Omental fat pad (tissue), 3 donors: ENCODE measurements at regions not wholly inside any gene's neighbourhood (a gene's known extent, or its start where the extent isn't known, plus 50 kb on each side); places are given as distances from the start of the nearest gene placed in this dataset.

ENCODE experiments used
- ATAC-seq: fragments of 150-250 bp; one replicate; pipeline ENCODE4 v1.9.1; 2016; ENCODE audit warnings: mild to moderate bottlenecking, moderate library complexity; ENCODE audit not compliant: low FRiP score
- DNase-seq: peaks from one replicate; pipeline ENCODE4 v3.0.0-alpha.2; 2019; ENCODE audit warnings: low spot score
- TF ChIP-seq, protein P1 (sequence below), 3 donors: fragments of 450-650 bp; IDR thresholded peaks; one replicate each; pipeline ENCODE4 v1.5.1; 2016 to 2017; ENCODE audit warnings: antibody characterized with exemption in 3 of 3, mild to moderate bottlenecking in 3 of 3, moderate library complexity in 2 of 3

GRCh38 chr4:181860157-181860556, 383.0 kb upstream of the TENM3 start:
- TF ChIP-seq, protein P1, sequence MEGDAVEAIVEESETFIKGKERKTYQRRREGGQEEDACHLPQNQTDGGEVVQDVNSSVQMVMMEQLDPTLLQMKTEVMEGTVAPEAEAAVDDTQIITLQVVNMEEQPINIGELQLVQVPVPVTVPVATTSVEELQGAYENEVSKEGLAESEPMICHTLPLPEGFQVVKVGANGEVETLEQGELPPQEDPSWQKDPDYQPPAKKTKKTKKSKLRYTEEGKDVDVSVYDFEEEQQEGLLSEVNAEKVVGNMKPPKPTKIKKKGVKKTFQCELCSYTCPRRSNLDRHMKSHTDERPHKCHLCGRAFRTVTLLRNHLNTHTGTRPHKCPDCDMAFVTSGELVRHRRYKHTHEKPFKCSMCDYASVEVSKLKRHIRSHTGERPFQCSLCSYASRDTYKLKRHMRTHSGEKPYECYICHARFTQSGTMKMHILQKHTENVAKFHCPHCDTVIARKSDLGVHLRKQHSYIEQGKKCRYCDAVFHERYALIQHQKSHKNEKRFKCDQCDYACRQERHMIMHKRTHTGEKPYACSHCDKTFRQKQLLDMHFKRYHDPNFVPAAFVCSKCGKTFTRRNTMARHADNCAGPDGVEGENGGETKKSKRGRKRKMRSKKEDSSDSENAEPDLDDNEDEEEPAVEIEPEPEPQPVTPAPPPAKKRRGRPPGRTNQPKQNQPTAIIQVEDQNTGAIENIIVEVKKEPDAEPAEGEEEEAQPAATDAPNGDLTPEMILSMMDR (IDR thresholded peaks at IDR 0.05) = no peak
- ATAC-seq (no peak), DNase-seq (no peak)

DNA sequence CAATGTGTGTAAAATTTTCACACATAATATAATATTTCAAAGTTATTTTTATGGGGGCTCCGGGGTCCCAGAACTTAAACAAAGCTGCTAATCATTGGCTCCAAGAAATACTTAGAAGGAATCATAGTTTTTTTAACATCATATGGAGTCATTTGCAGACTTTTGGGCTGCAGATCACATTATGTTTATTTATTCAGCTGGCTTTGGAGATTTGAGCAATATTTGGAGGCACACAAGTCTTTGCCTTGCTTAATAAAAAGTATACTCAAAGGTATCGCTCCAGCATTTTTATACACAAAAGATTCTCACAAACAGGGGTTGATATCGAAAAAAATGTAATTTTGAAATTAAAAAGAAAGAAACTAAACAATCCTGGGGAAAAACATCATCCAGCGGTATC, 382.5 kb upstream of the TENM3 start:
- TF ChIP-seq, protein P1 (IDR thresholded peaks at IDR 0.05) = no peak
- DNase-seq = no peak
- no peak for ATAC-seq

DNA sequence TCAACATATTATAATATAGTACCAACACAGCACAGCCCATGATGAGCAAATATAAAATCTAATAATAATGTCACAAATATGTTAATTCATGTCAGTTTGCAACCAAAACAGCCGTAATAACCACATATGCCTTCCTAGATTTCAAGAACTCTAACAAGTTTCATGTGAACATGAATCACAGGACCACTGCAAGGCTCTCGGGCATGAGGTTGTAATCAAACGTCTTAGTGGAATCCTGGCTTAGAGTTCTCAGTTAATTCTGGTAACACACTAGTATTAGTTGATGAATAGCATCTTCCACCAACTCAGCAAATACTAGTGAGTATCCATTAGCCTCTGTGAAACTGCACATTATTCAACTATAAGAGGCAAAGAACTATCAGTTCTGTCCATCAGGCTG, 379.3 kb upstream of the TENM3 start:
- TF ChIP-seq, protein P1 (IDR thresholded peaks at IDR 0.05) = no peak
- DNase-seq (no peak), ATAC-seq (no peak)

DNA sequence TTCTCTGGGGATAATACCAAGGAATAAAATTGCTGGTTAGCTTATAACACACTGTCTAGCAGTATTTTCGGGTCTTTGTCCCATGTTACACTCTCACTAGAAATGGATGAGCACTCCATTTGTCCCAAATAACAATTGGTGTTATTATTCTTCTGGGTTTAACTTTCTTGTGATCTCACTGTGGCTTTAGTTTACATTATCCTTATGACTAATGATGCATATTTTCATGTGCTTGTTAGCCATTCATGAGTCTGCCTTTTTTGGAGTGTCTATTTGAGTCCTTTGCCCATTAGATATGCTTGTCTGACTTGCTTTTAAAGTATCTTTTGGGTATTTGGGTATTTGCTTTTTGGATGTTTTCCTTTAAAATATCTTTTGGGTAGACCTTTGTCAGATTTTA, 372.9 kb upstream of the TENM3 start:
- TF ChIP-seq, protein P1 (IDR thresholded peaks at IDR 0.05) = no peak
- ATAC-seq = no peak
- no peak for DNase-seq

- TF ChIP-seq, protein P1 (IDR thresholded peaks at IDR 0.05) = no peak
- no peak for DNase-seq
- ATAC-seq = no peak
Observed at GRCh38 chr4:181874602-181875001, 368.6 kb upstream of the TENM3 start.

DNA sequence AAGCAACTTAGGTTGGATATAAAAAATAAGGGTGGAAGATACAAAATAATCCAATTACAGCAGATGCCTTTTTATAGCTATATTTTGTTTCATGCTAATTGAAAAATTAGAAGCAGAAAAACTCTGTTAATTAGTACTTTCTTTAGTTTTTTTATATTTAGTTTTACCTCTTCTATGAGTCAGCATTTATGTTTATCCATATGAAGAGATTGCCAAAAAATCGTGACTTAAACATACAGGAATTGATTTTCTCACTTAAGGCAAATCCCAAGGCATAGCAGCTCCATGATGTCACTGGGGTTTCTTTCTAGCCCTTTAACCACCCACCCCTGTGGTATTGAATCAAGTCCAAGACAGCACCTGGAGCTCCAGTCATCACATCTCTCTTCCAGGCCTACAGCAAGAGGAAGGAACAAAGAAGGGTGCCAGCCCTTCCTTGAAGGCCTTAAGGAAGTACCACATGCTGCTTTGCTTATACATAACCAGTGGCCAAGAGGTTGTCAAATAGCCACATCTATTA, 365.8 kb upstream of the TENM3 start:
- ATAC-seq (no peak), DNase-seq (no peak)
- TF ChIP-seq, protein P1 (IDR thresholded peaks at IDR 0.05) = no peak

DNA sequence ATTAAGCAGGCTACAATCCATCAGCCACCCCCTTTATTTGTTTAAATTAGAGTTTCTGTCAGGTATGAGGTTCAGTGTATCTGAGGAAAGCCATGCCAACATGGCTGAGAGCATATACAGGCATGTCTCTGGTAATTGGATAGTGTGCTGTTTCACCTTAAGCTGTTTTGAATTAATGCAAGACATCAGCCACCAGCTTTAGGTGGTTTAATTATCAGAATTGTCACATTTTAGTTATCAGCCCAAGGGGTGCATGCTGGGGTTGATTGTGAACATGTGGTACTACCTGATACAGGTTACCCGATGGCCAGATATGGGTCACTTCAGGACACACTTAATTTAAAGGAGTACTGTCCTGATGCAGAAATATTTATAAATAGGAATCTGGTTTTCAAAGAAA, 353.2 kb upstream of the TENM3 start:
- DNase-seq (no peak), ATAC-seq (no peak)
- TF ChIP-seq, protein P1 (IDR thresholded peaks at IDR 0.05) = no peak
